ENCODE measurements at regions not wholly inside any gene's neighbourhood (a gene's known extent, or its start where the extent isn't known, plus 50 kb on each side); places are given as distances from the start of the nearest gene placed in this dataset.

DNA sequence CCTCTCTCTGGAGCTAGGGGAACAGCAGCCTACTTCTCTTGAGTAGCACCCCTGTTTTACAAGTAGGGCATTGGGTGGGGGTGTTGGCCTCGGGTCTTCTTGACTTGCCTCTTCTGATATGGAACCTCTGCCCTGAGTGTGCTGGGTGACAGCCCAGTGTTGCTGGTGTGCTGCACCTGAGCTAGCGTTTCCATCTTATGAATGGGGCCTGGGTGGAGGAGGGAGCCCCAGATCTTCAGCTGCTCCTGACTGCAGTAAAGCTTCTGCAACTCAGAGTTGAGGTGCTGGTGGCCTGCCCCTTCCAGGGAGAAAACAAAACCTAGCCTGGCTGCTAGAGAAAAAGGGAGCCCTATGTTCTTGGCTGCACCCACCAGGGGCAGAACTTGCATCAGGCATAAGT is 202.5 kb upstream of the SHH start:
- no peak for ATAC-seq
- ChIA-PET CTCF (ENCODE audit: low intra/inter-chr PET ratio, low total read pairs) (no interaction called here), POLR2A (no interaction called here)
- intact Hi-C loops (cut with micrococcal nuclease; ENCODE audit: unreplicated experiment) (no loop called here), in situ Hi-C loops (cut with HindIII; ENCODE audit: extremely low pct_ligation_motif_present, low pct_unique_long_range_greater_than_20kb) (no loop called here)
- H3K36me3 ChIP-seq (replicated peaks in 1 of 2; ENCODE audit: control insufficient read depth in 1 of 2, insufficient read depth in 2 of 2, low read length in 2 of 2), result no peaks in the 10 kb centered on the region
- H3K9me3 ChIP-seq (ENCODE audit: low read length), result no peaks in the 10 kb centered on the region; the same call in 1 of the 2 replicates
- H3K9ac ChIP-seq (ENCODE audit: insufficient read depth, low read depth, low read length), result no peak overlapping the region
- H3K27ac ChIP-seq (ENCODE audit: extremely low read length, insufficient read depth, low read length), result no peak overlapping the region
- no peak overlapping the region for H3K4me3 ChIP-seq (replicated peaks in 1 of 3; ENCODE audit: insufficient read depth in 1 of 3, low read depth in 2 of 3, low read length in 3 of 3)
- H3K4me1 ChIP-seq (ENCODE audit: insufficient read depth, low read length), result no peaks in the 10 kb centered on the region
- H3K4me2 ChIP-seq (ENCODE audit: low read depth, low read length), result no peak overlapping the region
- no TSS peak for BruUV-seq (replicated peaks)
- no peaks in the 10 kb centered on the region for H3K79me2 ChIP-seq (ENCODE audit: insufficient read depth, low read length)
- H3K27me3 ChIP-seq (ENCODE audit: control insufficient read depth in 1 of 2, insufficient read depth in 2 of 2, low read length in 2 of 2), result peaks cover 2 to 41% of the 10 kb centered on the region in 2 experiments; a peak in 3 of 5 replicates
- H4K20me1 ChIP-seq (ENCODE audit: insufficient read depth, low read length), result no peaks in the 10 kb centered on the region
- H2AFZ ChIP-seq (ENCODE audit: low read length), result no peak overlapping the region
- DNase-seq (ENCODE audit: low spot score), result no peak
- no peak for FAIRE-seq
- TF ChIP-seq HES4 (CRISPR knock-in tag; IDR thresholded peaks at IDR 0.05; ENCODE audit: borderline replicate concordance) (no peak), ARID2 (CRISPR knock-in tag; IDR thresholded peaks at IDR 0.05; ENCODE audit: borderline replicate concordance) (no peak), ZFP37 (CRISPR knock-in tag; IDR thresholded peaks at IDR 0.05; ENCODE audit: borderline replicate concordance) (no peak), YEATS4 (CRISPR knock-in tag; IDR thresholded peaks at IDR 0.05; ENCODE audit: borderline replicate concordance) (no peak), TOPORS (CRISPR knock-in tag; IDR thresholded peaks at IDR 0.05) (no peak), ZNF124 (CRISPR knock-in tag; IDR thresholded peaks at IDR 0.05) (no peak), ZNF12 (CRISPR knock-in tag; IDR thresholded peaks at IDR 0.05) (no peak), ZKSCAN5 (CRISPR knock-in tag; IDR thresholded peaks at IDR 0.05) (no peak), ZC3H13 (CRISPR knock-in tag; IDR thresholded peaks at IDR 0.05) (no peak)
- TF ChIP-seq, protein P1, sequence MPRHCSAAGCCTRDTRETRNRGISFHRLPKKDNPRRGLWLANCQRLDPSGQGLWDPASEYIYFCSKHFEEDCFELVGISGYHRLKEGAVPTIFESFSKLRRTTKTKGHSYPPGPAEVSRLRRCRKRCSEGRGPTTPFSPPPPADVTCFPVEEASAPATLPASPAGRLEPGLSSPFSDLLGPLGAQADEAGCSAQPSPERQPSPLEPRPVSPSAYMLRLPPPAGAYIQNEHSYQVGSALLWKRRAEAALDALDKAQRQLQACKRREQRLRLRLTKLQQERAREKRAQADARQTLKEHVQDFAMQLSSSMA (CRISPR knock-in tag; IDR thresholded peaks at IDR 0.05), result no peak
- TF ChIP-seq, protein P2, sequence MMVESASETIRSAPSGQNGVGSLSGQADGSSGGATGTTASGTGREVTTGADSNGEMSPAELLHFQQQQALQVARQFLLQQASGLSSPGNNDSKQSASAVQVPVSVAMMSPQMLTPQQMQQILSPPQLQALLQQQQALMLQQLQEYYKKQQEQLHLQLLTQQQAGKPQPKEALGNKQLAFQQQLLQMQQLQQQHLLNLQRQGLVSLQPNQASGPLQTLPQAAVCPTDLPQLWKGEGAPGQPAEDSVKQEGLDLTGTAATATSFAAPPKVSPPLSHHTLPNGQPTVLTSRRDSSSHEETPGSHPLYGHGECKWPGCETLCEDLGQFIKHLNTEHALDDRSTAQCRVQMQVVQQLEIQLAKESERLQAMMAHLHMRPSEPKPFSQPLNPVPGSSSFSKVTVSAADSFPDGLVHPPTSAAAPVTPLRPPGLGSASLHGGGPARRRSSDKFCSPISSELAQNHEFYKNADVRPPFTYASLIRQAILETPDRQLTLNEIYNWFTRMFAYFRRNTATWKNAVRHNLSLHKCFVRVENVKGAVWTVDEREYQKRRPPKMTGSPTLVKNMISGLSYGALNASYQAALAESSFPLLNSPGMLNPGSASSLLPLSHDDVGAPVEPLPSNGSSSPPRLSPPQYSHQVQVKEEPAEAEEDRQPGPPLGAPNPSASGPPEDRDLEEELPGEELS (CRISPR knock-in tag; IDR thresholded peaks at IDR 0.05), result no peak
- TF ChIP-seq, protein P3, sequence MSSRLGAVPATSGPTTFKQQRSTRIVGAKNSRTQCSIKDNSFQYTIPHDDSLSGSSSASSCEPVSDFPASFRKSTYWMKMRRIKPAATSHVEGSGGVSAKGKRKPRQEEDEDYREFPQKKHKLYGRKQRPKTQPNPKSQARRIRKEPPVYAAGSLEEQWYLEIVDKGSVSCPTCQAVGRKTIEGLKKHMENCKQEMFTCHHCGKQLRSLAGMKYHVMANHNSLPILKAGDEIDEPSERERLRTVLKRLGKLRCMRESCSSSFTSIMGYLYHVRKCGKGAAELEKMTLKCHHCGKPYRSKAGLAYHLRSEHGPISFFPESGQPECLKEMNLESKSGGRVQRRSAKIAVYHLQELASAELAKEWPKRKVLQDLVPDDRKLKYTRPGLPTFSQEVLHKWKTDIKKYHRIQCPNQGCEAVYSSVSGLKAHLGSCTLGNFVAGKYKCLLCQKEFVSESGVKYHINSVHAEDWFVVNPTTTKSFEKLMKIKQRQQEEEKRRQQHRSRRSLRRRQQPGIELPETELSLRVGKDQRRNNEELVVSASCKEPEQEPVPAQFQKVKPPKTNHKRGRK (CRISPR knock-in tag; IDR thresholded peaks at IDR 0.05), result no peak
- WGBS (ENCODE audit: low lambda C conversion rate), result no CpG with 5 or more reads among the region's 2 CpGs

All from HepG2 (cell line).